ENCODE measurements at regions not wholly inside any gene's neighbourhood (a gene's known extent, or its start where the extent isn't known, plus 50 kb on each side); places are given as distances from the start of the nearest gene placed in this dataset.

GRCh38 chr10:23581906-23582450 is 143.1 kb downstream of the OTUD1 start:
- no peaks in the 10 kb centered on the region for H3K79me2 ChIP-seq (replicated peaks; ENCODE audit: insufficient read depth, low read length)
- no peak overlapping the region for H2AFZ ChIP-seq (ENCODE audit: low read depth, low read length)
- H3K9ac ChIP-seq (ENCODE audit: low read length), result no peak overlapping the region
- H3K4me3 ChIP-seq (ENCODE audit: low read length), result no peak overlapping the region
- H3K36me3 ChIP-seq (ENCODE audit: insufficient read depth, low read length), result no peaks in the 10 kb centered on the region
- H3K4me2 ChIP-seq (ENCODE audit: low read length), result no peak overlapping the region
- H3K9me2 ChIP-seq (ENCODE audit: insufficient read depth, low read length), result no peaks in the 10 kb centered on the region
- no peaks in the 10 kb centered on the region for H3K27me3 ChIP-seq (ENCODE audit: insufficient read depth, low read depth, low read length)
- H3K27ac ChIP-seq (ENCODE audit: low read length), result no peak overlapping the region
- H3F3A ChIP-seq (ENCODE audit: insufficient read depth, low read length, poor library complexity, severe bottlenecking), result no peaks in the 10 kb centered on the region
- no peaks in the 10 kb centered on the region for H4K20me1 ChIP-seq (ENCODE audit: insufficient read depth)
- TF ChIP-seq TAF1 (IDR thresholded peaks at IDR 0.05; ENCODE audit: low read depth), result no peak
- peaks cover 4% of the 10 kb centered on the region for H3K9me3 ChIP-seq (ENCODE audit: low read length)

DNA sequence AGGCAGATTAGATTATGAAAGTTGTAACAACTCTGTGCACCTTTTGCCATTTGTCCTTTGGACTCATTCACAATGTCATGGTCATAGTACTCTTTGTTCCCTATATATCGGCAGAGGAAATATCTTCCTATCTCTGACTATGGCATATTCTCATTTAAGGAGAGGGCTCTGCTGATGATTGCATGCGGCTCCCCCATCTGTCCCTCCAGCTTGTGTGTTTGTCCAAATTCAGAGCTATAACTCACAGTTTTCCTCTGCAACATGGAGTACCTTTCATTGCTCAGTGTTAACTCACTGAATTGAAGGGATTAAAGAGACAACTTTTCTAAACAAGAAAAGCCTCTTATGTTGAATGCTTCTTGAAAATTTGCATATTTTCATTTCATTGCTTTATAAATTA is 145.5 kb downstream of the OTUD1 start:
- Histone ChIP-seq H3K27me3 (ENCODE audit: insufficient read depth, low read depth, low read length) (no peaks in the 10 kb centered on the region), H3F3A (ENCODE audit: insufficient read depth, low read length, poor library complexity, severe bottlenecking) (no peaks in the 10 kb centered on the region), H3K79me2 (replicated peaks; ENCODE audit: insufficient read depth, low read length) (no peaks in the 10 kb centered on the region), H3K27ac (ENCODE audit: low read length) (no peak overlapping the region), H3K4me2 (ENCODE audit: low read length) (no peak overlapping the region), H3K9ac (ENCODE audit: low read length) (no peak overlapping the region), H3K36me3 (ENCODE audit: insufficient read depth, low read length) (no peaks in the 10 kb centered on the region), H3K9me3 (ENCODE audit: low read length) (peaks cover 4% of the 10 kb centered on the region), H3K4me3 (ENCODE audit: low read length) (no peak overlapping the region), H2AFZ (ENCODE audit: low read depth, low read length) (no peak overlapping the region), H3K9me2 (ENCODE audit: insufficient read depth, low read length) (no peaks in the 10 kb centered on the region), H4K20me1 (ENCODE audit: insufficient read depth) (no peaks in the 10 kb centered on the region)
- TF ChIP-seq, protein P1, sequence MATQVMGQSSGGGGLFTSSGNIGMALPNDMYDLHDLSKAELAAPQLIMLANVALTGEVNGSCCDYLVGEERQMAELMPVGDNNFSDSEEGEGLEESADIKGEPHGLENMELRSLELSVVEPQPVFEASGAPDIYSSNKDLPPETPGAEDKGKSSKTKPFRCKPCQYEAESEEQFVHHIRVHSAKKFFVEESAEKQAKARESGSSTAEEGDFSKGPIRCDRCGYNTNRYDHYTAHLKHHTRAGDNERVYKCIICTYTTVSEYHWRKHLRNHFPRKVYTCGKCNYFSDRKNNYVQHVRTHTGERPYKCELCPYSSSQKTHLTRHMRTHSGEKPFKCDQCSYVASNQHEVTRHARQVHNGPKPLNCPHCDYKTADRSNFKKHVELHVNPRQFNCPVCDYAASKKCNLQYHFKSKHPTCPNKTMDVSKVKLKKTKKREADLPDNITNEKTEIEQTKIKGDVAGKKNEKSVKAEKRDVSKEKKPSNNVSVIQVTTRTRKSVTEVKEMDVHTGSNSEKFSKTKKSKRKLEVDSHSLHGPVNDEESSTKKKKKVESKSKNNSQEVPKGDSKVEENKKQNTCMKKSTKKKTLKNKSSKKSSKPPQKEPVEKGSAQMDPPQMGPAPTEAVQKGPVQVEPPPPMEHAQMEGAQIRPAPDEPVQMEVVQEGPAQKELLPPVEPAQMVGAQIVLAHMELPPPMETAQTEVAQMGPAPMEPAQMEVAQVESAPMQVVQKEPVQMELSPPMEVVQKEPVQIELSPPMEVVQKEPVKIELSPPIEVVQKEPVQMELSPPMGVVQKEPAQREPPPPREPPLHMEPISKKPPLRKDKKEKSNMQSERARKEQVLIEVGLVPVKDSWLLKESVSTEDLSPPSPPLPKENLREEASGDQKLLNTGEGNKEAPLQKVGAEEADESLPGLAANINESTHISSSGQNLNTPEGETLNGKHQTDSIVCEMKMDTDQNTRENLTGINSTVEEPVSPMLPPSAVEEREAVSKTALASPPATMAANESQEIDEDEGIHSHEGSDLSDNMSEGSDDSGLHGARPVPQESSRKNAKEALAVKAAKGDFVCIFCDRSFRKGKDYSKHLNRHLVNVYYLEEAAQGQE (IDR thresholded peaks at IDR 0.05; ENCODE audit: borderline replicate concordance), result no peak
- no peak for TF ChIP-seq EP300 (conservative IDR thresholded peaks at IDR 0.05; ENCODE audit: poor library complexity, severe bottlenecking)
- TF ChIP-seq POLR2AphosphoS5 (IDR thresholded peaks at IDR 0.05), result no peak
- TF ChIP-seq RAD21 (conservative IDR thresholded peaks at IDR 0.05), result no peak
- no peak for TF ChIP-seq TAF1 (IDR thresholded peaks at IDR 0.05; ENCODE audit: low read depth)
- no peak for TF ChIP-seq EZH2 (IDR thresholded peaks at IDR 0.05; ENCODE audit: borderline replicate concordance, insufficient read depth, low read length, poor library complexity, severe bottlenecking)
- no peak for TF ChIP-seq CTCF (IDR thresholded peaks at IDR 0.05; ENCODE audit: poor library complexity, severe bottlenecking)
- TF ChIP-seq MXI1 (conservative IDR thresholded peaks at IDR 0.05; ENCODE audit: poor library complexity, severe bottlenecking), result no peak
- TF ChIP-seq SMC3 (conservative IDR thresholded peaks at IDR 0.05; ENCODE audit: poor library complexity), result no peak

GRCh38 chr10:23585186-23585585 is 146.3 kb downstream of the OTUD1 start:
- peak overlapping the region; percentile 25 for H3K4me3 ChIP-seq (ENCODE audit: low read length)
- H3K9me2 ChIP-seq (ENCODE audit: insufficient read depth, low read length), result no peaks in the 10 kb centered on the region
- H3K36me3 ChIP-seq (ENCODE audit: insufficient read depth, low read length), result no peaks in the 10 kb centered on the region
- H3K9me3 ChIP-seq (ENCODE audit: low read length), result peaks cover 4% of the 10 kb centered on the region
- no peaks in the 10 kb centered on the region for H3F3A ChIP-seq (ENCODE audit: insufficient read depth, low read length, poor library complexity, severe bottlenecking)
- no peaks in the 10 kb centered on the region for H3K79me2 ChIP-seq (replicated peaks; ENCODE audit: insufficient read depth, low read length)
- H4K20me1 ChIP-seq (ENCODE audit: insufficient read depth), result no peaks in the 10 kb centered on the region
- H3K4me2 ChIP-seq (ENCODE audit: low read length), result peak overlapping the region; percentile 11
- H3K9ac ChIP-seq (ENCODE audit: low read length), result no peak overlapping the region
- TF ChIP-seq, protein P1 (IDR thresholded peaks at IDR 0.05; ENCODE audit: borderline replicate concordance), result no peak
- no peaks in the 10 kb centered on the region for H3K27me3 ChIP-seq (ENCODE audit: insufficient read depth, low read depth, low read length)
- peak overlapping the region; percentile 38 for H3K27ac ChIP-seq (ENCODE audit: low read length)
- no peak overlapping the region for H2AFZ ChIP-seq (ENCODE audit: low read depth, low read length)

All from neural cell (in vitro differentiated cells).